ENCODE measurements at regions not wholly inside any gene's neighbourhood (a gene's known extent, or its start where the extent isn't known, plus 50 kb on each side); places are given as distances from the start of the nearest gene placed in this dataset.

DNA sequence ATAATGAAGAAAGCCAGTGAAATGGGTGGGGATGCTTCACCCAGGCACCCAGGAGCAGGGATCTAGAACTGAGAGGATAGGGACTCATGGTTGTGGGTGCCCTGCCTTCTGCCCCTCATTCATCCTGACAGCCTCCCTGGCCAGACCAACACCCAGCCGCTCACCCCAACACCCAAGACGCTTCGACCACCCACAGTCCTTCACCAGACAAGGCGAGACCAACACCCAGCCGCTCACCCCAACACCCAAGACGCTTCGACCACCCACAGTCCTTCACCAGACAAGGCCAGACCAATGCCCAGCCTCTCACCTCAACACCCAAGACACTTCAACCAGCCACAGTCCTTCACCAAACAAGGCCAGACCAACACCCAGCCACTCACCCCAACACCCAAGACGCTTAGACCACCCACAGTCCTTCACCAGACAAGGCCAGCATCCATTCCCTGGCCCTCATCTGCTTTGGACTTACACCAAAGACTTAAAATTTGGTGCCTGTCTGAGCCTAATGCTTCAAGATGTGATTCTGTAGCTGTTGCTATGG is 131.5 kb downstream of the ANKRD60 start:
- Mint-ChIP-seq H3K27me3 (peaks cover 66% of the 10 kb centered on the region), H3K4me3 (no peak overlapping the region), H3K36me3 (ENCODE audit: low read depth) (no peaks in the 10 kb centered on the region), H3K27ac (no peak overlapping the region), H3K9me3 (no peaks in the 10 kb centered on the region), H3K4me1 (ENCODE audit: low read depth) (no peaks in the 10 kb centered on the region)
- DNase-seq = no peak

DNA sequence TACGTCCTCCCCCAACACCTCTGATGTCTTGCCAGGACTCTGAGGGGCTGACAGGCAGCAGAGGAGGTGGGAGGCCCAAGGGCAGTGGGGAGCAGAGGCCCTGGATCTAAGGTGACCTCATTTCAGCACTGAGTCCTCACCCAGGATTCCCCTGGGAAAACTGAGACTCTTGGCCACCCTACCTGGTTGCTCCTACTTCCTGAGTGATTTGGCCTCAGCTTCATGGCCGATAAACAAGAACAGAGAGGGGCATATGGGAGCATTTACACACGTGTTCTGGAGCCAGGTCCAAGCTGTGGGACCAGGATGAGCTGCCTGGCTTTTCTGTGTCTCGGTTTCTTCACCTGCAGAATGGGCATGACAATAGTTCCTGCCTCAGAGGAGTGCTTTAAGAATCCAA is 133.8 kb downstream of the ANKRD60 start:
- Mint-ChIP-seq H3K27me3 (peaks cover 61% of the 10 kb centered on the region), H3K4me1 (ENCODE audit: low read depth) (no peaks in the 10 kb centered on the region), H3K27ac (no peak overlapping the region), H3K4me3 (no peak overlapping the region), H3K9me3 (no peaks in the 10 kb centered on the region), H3K36me3 (ENCODE audit: low read depth) (no peaks in the 10 kb centered on the region)
- DNase-seq = no peak

DNA sequence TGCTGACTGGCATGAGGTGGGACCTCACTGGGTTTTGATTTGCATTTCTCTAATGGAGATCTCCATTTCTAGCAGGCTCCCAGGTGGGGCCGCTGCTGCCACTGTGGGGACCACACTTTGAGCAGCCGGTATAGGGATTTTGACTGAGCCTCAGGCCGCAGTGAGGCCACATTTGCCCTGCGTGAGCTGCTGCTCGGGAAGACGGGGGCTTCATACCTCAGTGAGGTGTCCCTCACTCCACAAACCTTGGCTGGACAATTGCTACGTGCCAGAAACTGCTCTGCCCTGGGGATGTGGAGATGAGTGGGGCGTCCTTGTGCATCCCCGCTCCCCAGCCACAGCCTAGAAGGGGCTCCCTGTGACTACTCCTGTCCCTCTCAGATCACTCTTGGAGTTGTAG is 134.3 kb downstream of the ANKRD60 start:
- H3K4me1 Mint-ChIP-seq (ENCODE audit: low read depth) = no peaks in the 10 kb centered on the region

DNA sequence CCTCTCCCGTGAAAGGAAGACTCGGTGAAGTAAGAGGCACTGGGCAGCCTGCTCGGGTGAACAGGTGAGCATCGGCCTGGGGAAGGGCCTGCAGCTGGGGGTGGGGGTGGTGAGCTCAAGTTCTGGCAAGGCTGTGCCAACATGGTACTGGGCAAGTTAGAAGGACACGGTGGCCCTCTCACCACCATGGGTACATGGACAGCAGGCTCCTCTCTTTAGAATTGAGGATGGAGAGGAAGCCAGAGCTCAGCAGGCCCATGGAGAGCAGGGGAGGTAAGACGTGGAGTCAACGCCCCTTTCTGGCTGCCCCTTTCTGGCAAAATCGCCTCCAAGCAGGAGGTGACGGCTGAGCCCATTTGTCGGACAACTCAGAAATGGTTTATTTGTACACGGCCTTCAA is 135.6 kb downstream of the ANKRD60 start:
- no peak overlapping the region for H3K4me3 Mint-ChIP-seq
- H3K27me3 Mint-ChIP-seq = peaks cover 49% of the 10 kb centered on the region
- no peak for DNase-seq
- no peak overlapping the region for H3K27ac Mint-ChIP-seq
- H3K9me3 Mint-ChIP-seq = no peaks in the 10 kb centered on the region
- H3K36me3 Mint-ChIP-seq (ENCODE audit: low read depth) = no peaks in the 10 kb centered on the region
- no peaks in the 10 kb centered on the region for H3K4me1 Mint-ChIP-seq (ENCODE audit: low read depth)

More for the DNA sequence above, 134.3 kb downstream of the ANKRD60 start:
- no peak for DNase-seq
- Mint-ChIP-seq H3K27me3 (peaks cover 56% of the 10 kb centered on the region), H3K36me3 (ENCODE audit: low read depth) (no peaks in the 10 kb centered on the region), H3K4me3 (no peak overlapping the region), H3K27ac (no peak overlapping the region), H3K9me3 (no peaks in the 10 kb centered on the region)

DNA sequence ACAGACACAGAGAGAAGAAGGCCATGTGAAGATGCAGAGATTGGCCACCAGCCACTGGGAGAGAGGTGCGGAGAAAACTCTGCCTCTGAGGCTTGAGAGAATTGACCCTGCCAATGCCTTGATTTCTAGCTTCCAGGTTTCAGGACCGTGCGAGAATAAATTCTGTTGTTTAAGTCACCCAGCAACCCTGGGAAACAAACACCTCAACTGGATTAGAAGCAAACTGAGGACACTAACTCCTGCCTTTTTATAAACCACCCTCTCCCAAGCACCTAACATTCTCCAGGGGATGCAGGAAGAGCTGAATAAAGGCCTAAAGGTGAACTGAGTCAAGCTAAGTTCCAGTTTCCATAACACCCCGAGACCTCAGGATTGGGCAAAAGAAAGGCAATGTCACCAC is 136.1 kb downstream of the ANKRD60 start:
- Mint-ChIP-seq H3K4me3 (no peak overlapping the region), H3K4me1 (ENCODE audit: low read depth) (no peaks in the 10 kb centered on the region), H3K27ac (no peak overlapping the region), H3K27me3 (peaks cover 48% of the 10 kb centered on the region), H3K36me3 (ENCODE audit: low read depth) (no peaks in the 10 kb centered on the region), H3K9me3 (no peaks in the 10 kb centered on the region)
- DNase-seq = no peak

DNA sequence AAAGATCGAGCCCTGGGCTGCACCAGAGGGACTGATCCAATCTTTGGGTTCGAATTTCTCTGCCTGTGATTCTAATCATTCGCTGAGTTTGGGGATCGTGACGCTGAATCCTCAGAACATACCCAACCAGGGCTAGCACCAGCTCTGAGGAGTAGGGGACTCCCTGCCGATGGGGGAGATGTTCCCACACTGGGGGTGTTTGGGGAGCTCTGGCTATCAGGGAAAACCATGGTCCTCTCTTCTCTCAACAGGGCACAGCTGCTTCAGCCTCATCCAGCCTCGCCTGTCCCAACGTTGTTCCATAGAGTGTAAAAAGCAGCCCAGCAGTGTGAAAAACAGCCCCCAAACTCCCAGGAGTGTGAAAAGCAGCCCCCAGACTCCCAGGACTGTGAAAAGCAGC is 136.6 kb downstream of the ANKRD60 start:
- Mint-ChIP-seq H3K9me3 (no peaks in the 10 kb centered on the region), H3K4me3 (no peak overlapping the region), H3K4me1 (ENCODE audit: low read depth) (no peaks in the 10 kb centered on the region), H3K27me3 (peaks cover 47% of the 10 kb centered on the region), H3K27ac (no peak overlapping the region), H3K36me3 (ENCODE audit: low read depth) (no peaks in the 10 kb centered on the region)
- DNase-seq = no peak

DNA sequence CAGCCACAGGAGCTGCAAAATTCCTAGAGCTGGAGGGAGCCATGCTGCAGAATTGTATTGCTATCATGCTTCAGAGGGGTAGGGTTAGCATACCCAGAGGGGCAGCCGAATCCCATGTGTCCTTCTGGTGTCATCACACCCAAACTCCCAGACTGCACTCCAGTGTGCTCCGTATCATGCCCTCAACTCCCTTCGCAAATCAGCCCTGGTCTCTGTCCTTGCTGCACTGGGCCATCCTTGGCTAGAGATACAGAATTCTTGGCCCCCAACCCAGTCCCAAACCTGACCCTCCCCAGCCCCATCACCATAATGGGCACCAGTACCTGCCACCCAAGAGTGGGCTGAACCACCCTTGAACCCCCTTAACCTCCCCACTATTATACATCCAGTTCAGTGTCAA is 138.3 kb downstream of the ANKRD60 start:
- DNase-seq = no peak
- Mint-ChIP-seq H3K27me3 (peaks cover 45% of the 10 kb centered on the region), H3K27ac (no peak overlapping the region), H3K4me3 (no peak overlapping the region), H3K36me3 (ENCODE audit: low read depth) (no peaks in the 10 kb centered on the region), H3K4me1 (ENCODE audit: low read depth) (no peaks in the 10 kb centered on the region), H3K9me3 (no peaks in the 10 kb centered on the region)

DNA sequence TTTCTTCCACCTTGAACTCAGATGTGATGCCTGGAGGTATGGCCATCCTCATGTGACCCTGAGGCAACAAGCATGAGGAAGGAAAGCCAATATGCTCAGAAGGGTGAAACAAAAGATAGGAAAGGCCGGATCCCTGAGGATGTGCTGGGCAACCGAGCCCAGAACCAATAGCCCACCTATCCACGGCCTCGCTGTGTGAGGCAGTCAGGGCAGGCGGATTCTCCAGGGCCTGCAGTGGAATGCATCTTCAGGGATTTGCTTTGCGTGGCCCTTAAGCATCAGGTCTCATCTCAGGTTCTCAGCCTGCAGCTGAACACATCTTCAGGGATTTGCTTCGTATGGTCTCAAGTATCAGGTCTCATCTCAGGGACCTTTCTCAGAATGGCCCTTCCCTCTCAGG is 139.8 kb downstream of the ANKRD60 start:
- DNase-seq = no peak
- Mint-ChIP-seq H3K36me3 (ENCODE audit: low read depth) (no peaks in the 10 kb centered on the region), H3K27me3 (peaks cover 34% of the 10 kb centered on the region), H3K9me3 (no peaks in the 10 kb centered on the region), H3K4me1 (ENCODE audit: low read depth) (no peaks in the 10 kb centered on the region), H3K27ac (no peak overlapping the region), H3K4me3 (no peak overlapping the region)

DNA sequence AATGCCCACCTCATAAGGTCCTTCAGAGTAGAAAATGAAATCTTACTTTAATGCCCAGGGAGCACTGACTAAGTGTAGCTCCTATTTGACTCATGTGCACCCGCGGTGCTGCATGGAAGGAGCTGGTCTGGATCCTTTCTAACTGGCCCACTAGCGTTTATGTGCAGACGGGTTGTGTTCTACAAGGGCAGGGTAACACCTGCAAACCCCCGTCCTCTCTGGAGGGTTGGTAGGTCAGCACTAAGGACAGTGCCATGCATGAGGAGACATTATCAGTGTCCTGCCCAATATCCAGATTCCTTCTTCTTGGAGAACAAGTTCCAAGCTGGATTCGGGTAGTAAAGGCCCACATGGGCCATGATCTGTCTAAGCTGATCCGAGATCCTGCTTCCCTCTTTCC is 140.3 kb downstream of the ANKRD60 start:
- no peaks in the 10 kb centered on the region for H3K9me3 Mint-ChIP-seq
- no peak for DNase-seq
- H3K27me3 Mint-ChIP-seq = peaks cover 34% of the 10 kb centered on the region
- no peaks in the 10 kb centered on the region for H3K36me3 Mint-ChIP-seq (ENCODE audit: low read depth)
- no peak overlapping the region for H3K4me3 Mint-ChIP-seq
- H3K4me1 Mint-ChIP-seq (ENCODE audit: low read depth) = no peaks in the 10 kb centered on the region
- no peak overlapping the region for H3K27ac Mint-ChIP-seq

DNA sequence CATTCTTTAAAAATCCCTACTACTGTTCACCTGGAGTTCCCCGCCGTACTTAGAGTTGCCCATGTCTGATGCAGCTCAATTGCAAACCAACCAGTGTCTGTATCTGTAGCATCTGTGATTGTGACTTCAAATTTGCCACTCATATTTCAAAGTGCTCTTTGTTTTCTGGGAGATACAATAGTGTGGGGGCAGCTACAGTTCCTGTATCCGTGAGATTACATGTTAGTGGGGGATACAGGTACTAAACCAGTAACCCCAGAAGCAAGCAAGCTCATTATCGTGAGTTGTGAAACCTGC is 140.9 kb downstream of the ANKRD60 start:
- H3K27ac Mint-ChIP-seq = no peak overlapping the region
- H3K4me1 Mint-ChIP-seq (ENCODE audit: low read depth) = no peaks in the 10 kb centered on the region
- H3K4me3 Mint-ChIP-seq = no peak overlapping the region
- H3K36me3 Mint-ChIP-seq (ENCODE audit: low read depth) = no peaks in the 10 kb centered on the region
- no peak for DNase-seq
- H3K9me3 Mint-ChIP-seq = no peaks in the 10 kb centered on the region
- H3K27me3 Mint-ChIP-seq = peaks cover 33% of the 10 kb centered on the region

DNA sequence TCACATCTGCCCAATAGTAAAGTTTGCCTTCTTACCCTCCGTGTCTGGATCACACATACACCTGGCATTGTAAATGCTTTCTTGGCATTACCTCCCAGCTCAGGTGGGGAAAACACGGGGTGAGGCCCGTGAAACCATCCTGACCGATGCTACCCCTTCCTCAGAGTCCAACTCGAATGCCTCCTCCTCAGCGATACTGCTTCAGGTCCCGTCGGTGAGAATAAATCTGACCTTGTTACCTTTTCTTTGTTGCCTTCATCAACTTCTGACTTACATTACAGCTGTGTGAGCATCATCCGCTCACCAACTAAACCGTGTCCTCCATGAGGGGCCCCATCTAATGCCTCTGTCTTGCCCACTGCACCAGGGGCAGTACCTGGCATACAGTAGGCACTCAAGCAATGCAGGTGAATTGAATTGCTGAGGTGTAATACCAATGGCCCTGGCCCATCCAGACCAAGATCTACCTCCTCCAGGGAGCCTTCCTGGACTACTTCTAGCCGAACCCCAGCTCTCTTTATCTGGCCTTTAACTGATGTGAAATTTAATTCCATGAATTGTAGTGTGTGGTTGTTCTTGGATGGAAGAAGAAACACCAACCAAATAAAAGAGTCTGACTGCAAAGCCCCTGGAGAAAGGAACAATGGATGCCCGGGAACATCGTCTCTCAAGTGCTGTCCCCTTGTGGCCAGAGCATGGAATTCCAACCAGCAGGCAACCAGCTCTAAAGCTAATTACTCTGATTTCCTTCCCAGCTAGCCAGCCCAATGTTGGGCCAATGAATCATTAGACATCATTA is 141.5 kb downstream of the ANKRD60 start:
- H3K4me3 Mint-ChIP-seq = no peak overlapping the region
- no peaks in the 10 kb centered on the region for H3K9me3 Mint-ChIP-seq
- H3K27me3 Mint-ChIP-seq = peaks cover 29% of the 10 kb centered on the region
- H3K27ac Mint-ChIP-seq = no peak overlapping the region
- DNase-seq = no peak
- no peaks in the 10 kb centered on the region for H3K4me1 Mint-ChIP-seq (ENCODE audit: low read depth)
- no peaks in the 10 kb centered on the region for H3K36me3 Mint-ChIP-seq (ENCODE audit: low read depth)

DNA sequence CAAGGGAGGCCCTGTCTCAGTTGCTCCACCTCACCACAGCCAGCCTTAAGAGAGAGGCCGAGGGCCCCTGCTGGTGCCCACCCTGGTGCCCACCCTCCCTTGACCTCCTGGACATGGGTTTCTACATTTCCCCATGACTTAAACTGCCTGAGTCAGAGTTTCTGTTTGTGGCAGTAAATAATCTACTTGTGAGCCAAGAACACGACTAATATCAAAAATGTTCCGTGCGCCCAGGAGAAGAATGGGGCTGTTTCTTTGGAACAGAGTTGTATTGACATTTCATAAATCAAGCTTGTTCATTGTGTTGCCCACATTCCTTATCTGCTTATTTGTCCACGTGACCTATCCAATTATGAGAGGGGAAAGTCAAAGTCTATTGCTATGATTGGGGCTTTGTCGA is 143.5 kb downstream of the ANKRD60 start:
- H3K4me1 Mint-ChIP-seq (ENCODE audit: low read depth) = no peaks in the 10 kb centered on the region
- no peak overlapping the region for H3K27ac Mint-ChIP-seq
- peaks cover 18% of the 10 kb centered on the region for H3K27me3 Mint-ChIP-seq
- no peaks in the 10 kb centered on the region for H3K36me3 Mint-ChIP-seq (ENCODE audit: low read depth)
- H3K9me3 Mint-ChIP-seq = no peaks in the 10 kb centered on the region
- DNase-seq = no peak
- H3K4me3 Mint-ChIP-seq = no peak overlapping the region

DNA sequence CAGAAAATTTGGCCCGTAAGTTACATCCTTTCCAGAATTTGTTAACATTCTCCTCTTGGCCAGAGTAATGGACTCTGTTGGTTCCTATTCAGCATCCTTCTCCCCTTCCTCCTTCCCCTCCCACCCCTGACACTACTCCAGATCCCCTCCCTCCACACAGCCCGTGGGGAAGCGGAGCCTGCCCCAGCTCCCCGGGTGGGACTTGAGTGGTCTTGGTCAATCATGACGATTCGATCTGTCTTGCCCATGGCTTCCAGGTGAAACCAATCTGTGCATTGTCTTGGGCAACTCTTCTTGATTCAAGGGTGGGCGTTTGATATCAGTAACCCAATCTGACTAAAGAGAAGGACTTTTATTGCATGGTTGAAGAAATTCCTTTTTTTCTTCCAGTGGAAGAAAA is 143.9 kb downstream of the ANKRD60 start:
- Mint-ChIP-seq H3K4me1 (ENCODE audit: low read depth) (no peaks in the 10 kb centered on the region), H3K9me3 (no peaks in the 10 kb centered on the region), H3K27me3 (peaks cover 18% of the 10 kb centered on the region), H3K4me3 (no peak overlapping the region), H3K27ac (no peak overlapping the region), H3K36me3 (ENCODE audit: low read depth) (no peaks in the 10 kb centered on the region)
- DNase-seq = no peak

DNA sequence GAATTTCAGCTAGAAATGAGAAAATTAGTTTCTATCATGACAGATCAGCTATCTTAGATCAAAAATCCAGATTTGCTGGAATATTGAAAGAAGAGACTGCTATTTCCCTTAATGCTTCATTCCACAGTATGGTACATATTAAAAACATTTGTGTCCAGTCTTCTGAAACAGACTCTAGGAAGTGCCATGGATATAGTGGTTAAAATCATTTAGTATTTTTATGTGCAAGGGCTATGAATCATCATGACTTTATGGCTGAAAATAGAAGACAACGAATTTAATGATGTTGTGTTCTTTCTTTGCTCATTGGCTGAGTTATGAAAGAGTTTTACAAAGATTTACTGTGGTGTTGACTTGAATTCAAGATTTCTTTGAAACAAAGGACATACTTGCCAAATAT is 146.6 kb downstream of the ANKRD60 start:
- Mint-ChIP-seq H3K9me3 (no peaks in the 10 kb centered on the region), H3K36me3 (ENCODE audit: low read depth) (no peaks in the 10 kb centered on the region), H3K27me3 (peaks cover 10% of the 10 kb centered on the region), H3K27ac (no peak overlapping the region), H3K4me3 (no peak overlapping the region), H3K4me1 (ENCODE audit: low read depth) (no peaks in the 10 kb centered on the region)
- DNase-seq = no peak

DNA sequence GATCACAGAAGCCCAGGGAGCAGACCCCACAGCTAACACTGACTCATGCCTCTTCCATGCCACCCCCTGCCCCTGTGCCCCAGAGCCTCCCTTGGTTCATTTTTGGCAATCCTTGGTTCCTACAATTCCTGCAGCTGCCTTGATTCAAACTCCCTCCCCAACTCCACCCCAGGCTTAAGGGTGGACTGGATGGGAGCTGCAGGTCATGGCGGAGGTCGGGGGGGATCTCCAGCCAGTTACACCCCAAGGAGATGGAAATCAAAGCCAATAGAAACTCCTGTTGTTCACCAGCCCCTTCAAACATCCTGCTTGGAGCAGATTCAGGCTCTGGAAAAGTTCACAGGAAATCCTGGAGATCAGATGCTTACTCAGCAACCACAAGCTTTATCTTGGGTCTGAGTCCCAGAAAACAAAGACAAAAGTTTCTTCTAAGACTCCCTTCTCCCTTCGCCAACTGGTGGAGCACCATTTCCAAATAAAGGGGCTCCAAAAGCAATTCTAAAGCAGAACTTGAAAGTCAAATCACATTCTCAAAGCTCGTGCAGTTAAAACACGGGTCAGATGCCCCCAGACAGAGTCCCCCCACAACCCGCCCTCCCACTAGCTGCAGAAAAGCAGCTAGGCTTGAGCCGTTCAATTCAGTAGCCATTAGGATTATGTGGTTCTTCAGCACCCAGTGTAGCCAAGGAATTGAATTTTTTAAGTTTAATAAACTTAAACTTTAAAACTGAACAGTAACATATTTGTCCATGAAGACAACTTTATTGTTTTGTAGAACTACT is 149.5 kb downstream of the ANKRD60 start:
- Mint-ChIP-seq H3K36me3 (ENCODE audit: low read depth) (no peaks in the 10 kb centered on the region), H3K27ac (no peak overlapping the region), H3K9me3 (no peaks in the 10 kb centered on the region), H3K4me1 (ENCODE audit: low read depth) (peaks cover 3% of the 10 kb centered on the region), H3K27me3 (peaks cover 13% of the 10 kb centered on the region), H3K4me3 (no peak overlapping the region)
- no peak for DNase-seq

Data from activated T-cell treated with anti-CD3 and anti-CD28 coated beads, Interleukin-2, amount 50 U/mL, for 24 hours (primary cell).